BLaER1 treated with 17β-estradiol and CSF1 and Interleukin-3, amounts not matched to agents 10 nM and 100 nM (cell line): ENCODE measurements at regions not wholly inside any gene's neighbourhood (a gene's known extent, or its start where the extent isn't known, plus 50 kb on each side); places are given as distances from the start of the nearest gene placed in this dataset.
"Not testable (repeated sequence)": the region's sequence is repeated elsewhere in the genome, so short reads cannot be mapped to it uniquely, and the experiment has no call there.

Experiments used
- H3K27ac ChIP-seq, 11 experiments: shearing (Covaris generic); formaldehyde crosslinking; 2 replicates each; pipeline ENCODE4 v1.8.1; 2022
- H3K27me3 ChIP-seq, 11 experiments: shearing (Covaris generic); formaldehyde crosslinking; 2 replicates each; pipeline ENCODE4 v1.8.1; 2022
- H3K36me3 ChIP-seq, 11 experiments: shearing (Covaris generic); formaldehyde crosslinking; 2 replicates each; pipeline ENCODE4 v1.8.1; 2022
- H3K4me1 ChIP-seq, 10 experiments: shearing (Covaris generic); formaldehyde crosslinking; 2 replicates each; pipeline ENCODE4 v1.8.1; 2022
- H3K4me2 ChIP-seq, 11 experiments: shearing (Covaris generic); formaldehyde crosslinking; 2 replicates each; pipeline ENCODE4 v1.8.1; 2022
- H3K4me3 ChIP-seq, 10 experiments: shearing (Covaris generic); formaldehyde crosslinking; 2 replicates each; pipeline ENCODE4 v1.8.1; 2022
- H3K9ac ChIP-seq, 11 experiments: shearing (Covaris generic); formaldehyde crosslinking; 2 replicates each; pipeline ENCODE4 v1.8.1; 2022
- H3K9me3 ChIP-seq, 11 experiments: shearing (Covaris generic); formaldehyde crosslinking; replicated peaks in 1 of 11; 2 replicates each; pipeline ENCODE4 v1.8.1; 2022
- H4K20me1 ChIP-seq, 11 experiments: shearing (Covaris generic); formaldehyde crosslinking; 2 replicates each; pipeline ENCODE4 v1.8.1; 2022
- Cebpa-rat ChIP-seq, 11 experiments: shearing (Covaris generic); IDR thresholded peaks; 2 replicates each; pipeline ENCODE4 v1.8.1; 2022

DNA sequence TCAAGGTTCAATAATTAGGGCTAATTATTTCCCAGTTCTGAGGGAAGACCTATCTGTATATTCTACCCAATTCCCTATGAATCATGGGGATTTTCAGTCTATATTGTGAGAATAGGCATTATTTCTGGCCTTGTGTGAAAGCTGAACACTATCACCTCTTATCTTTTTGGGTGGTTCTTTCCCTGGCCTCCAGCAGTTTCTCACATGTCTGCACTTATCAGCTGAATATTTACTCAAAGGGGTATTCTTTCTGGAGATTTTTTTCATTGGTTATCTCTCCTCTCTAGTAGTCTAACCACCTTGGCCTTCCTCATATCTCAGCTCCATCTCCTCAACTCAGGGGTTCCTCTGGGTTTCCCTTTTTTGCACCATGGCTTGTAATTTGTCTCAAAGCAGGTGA, 64.9 kb upstream of the LIFR start:
- Histone ChIP-seq H3K36me3 (no peaks in the 10 kb centered on the region), H3K27ac (no peak overlapping the region), H3K9ac (no peak overlapping the region), H3K9me3 (peaks cover 23 to 33% (median 29%) of the 10 kb centered on the region in 11 experiments), H3K27me3 (no peaks in the 10 kb centered on the region), H4K20me1 (no peaks in the 10 kb centered on the region), H3K4me3 (no peak overlapping the region), H3K4me2 (no peak overlapping the region), H3K4me1 (peaks cover 0 to 9% (median 0%) of the 10 kb centered on the region in 10 experiments; a peak in 4 of 20 replicates)
- no peak for TF ChIP-seq Cebpa-rat (IDR thresholded peaks at IDR 0.05)

GRCh38 chr5:38621840-38622437, 65.5 kb upstream of the LIFR start:
- Histone ChIP-seq H3K4me2 (no peak overlapping the region), H3K36me3 (no peaks in the 10 kb centered on the region), H3K9ac (no peak overlapping the region), H3K4me3 (no peak overlapping the region), H3K9me3 (peaks cover 23 to 33% (median 28%) of the 10 kb centered on the region in 11 experiments), H3K4me1 (peaks cover 0 to 9% (median 0%) of the 10 kb centered on the region in 10 experiments; a peak in 4 of 20 replicates), H4K20me1 (no peaks in the 10 kb centered on the region), H3K27me3 (no peaks in the 10 kb centered on the region), H3K27ac (no peak overlapping the region)
- TF ChIP-seq Cebpa-rat (IDR thresholded peaks at IDR 0.05): no peak

GRCh38 chr5:38622723-38623129, 66.3 kb upstream of the LIFR start:
- peaks cover 20 to 29% (median 24%) of the 10 kb centered on the region in 11 experiments for H3K9me3 ChIP-seq
- H3K4me1 ChIP-seq: peaks cover 0 to 9% (median 0%) of the 10 kb centered on the region in 10 experiments; a peak in 4 of 20 replicates
- H3K36me3 ChIP-seq: no peaks in the 10 kb centered on the region
- no peaks in the 10 kb centered on the region for H4K20me1 ChIP-seq
- H3K27ac ChIP-seq: no peak overlapping the region
- H3K4me2 ChIP-seq: 0 out of 22 replicates have a peak overlapping the region, but pooled peaks of 2 of the 11 experiments have one; percentile 1 to 2
- TF ChIP-seq Cebpa-rat (IDR thresholded peaks at IDR 0.05): no peak
- no peak overlapping the region for H3K9ac ChIP-seq
- no peaks in the 10 kb centered on the region for H3K27me3 ChIP-seq
- H3K4me3 ChIP-seq: no peak overlapping the region

DNA sequence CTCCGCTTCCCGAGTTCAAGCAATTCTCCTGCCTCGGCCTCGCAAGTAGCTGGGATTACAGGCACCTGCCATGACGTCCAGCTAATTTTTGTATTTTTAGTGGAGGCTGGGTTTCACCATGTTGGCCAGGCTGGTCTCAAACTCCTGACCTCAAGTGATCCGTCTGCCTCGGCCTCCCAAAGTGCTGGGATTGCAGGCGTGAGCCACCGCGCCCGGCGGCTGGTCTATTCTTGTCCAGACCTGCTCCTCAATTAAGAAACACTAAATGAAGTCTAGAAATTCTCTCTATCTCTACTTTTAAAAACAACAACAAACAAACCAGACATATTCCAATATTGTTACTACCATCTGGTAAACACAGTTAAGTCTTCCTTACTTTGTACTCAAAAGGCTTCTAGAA, 68.1 kb upstream of the LIFR start:
- not testable (repeated sequence) for H3K9ac ChIP-seq, H3K27me3 ChIP-seq, H4K20me1 ChIP-seq, H3K27ac ChIP-seq, H3K4me1 ChIP-seq, H3K4me3 ChIP-seq, H3K36me3 ChIP-seq, H3K4me2 ChIP-seq
- H3K9me3 ChIP-seq: peaks cover 2 to 11% (median 7%) of the 10 kb centered on the region in 11 experiments

DNA sequence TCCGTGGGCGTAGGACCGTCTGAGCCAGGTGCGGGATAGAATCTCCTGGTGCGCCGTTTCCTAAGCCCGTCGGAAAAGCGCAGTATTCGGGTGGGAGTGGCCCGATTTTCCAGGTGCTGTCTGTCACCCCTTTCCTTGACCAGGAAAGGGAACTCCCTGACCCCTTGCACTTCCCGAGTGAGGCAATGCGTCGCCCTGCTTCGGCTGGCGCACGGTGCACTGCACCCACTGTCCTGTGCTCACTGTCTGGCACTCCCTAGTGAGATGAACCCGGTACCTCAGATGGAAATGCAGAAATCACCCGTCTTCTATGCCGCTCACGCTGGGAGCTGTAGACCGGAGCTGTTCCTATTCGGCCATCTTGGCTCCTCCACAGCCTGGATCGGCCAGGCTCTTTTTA, 74.9 kb upstream of the LIFR start:
- not testable (repeated sequence) for H4K20me1 ChIP-seq, H3K27me3 ChIP-seq, H3K4me1 ChIP-seq, H3K4me2 ChIP-seq, H3K36me3 ChIP-seq, H3K9ac ChIP-seq, H3K27ac ChIP-seq, H3K4me3 ChIP-seq
- H3K9me3 ChIP-seq: peaks cover 19 to 33% (median 28%) of the 10 kb centered on the region in 11 experiments

GRCh38 chr5:38634568-38635369, 78.3 kb upstream of the LIFR start:
- Histone ChIP-seq H3K27ac (no peak overlapping the region), H3K4me1 (0 out of 20 replicates have a peak, but pooled peaks cover 0 to 1% (median 0%) of the 10 kb centered on the region in 10 experiments), H3K4me3 (no peak overlapping the region), H3K4me2 (no peak overlapping the region), H3K9me3 (peaks cover 19 to 33% (median 28%) of the 10 kb centered on the region in 11 experiments), H3K36me3 (peaks cover 0 to 8% (median 0%) of the 10 kb centered on the region in 11 experiments; a peak in 1 of 22 replicates), H4K20me1 (no peaks in the 10 kb centered on the region), H3K9ac (no peak overlapping the region), H3K27me3 (no peaks in the 10 kb centered on the region)
- TF ChIP-seq Cebpa-rat (IDR thresholded peaks at IDR 0.05): no peak

- no peak overlapping the region for H3K27ac ChIP-seq
- TF ChIP-seq Cebpa-rat (IDR thresholded peaks at IDR 0.05): no peak
- no peaks in the 10 kb centered on the region for H4K20me1 ChIP-seq
- H3K36me3 ChIP-seq: peaks cover 0 to 8% (median 0%) of the 10 kb centered on the region in 11 experiments; a peak in 1 of 22 replicates
- H3K4me2 ChIP-seq: no peak overlapping the region
- H3K4me1 ChIP-seq: 0 out of 20 replicates have a peak, but pooled peaks cover 0 to 8% (median 0%) of the 10 kb centered on the region in 10 experiments
- H3K27me3 ChIP-seq: no peaks in the 10 kb centered on the region
- no peak overlapping the region for H3K4me3 ChIP-seq
- no peak overlapping the region for H3K9ac ChIP-seq
- peaks cover 14 to 23% (median 19%) of the 10 kb centered on the region in 11 experiments for H3K9me3 ChIP-seq
Observed at GRCh38 chr5:38636626-38637025, 80.2 kb upstream of the LIFR start.

DNA sequence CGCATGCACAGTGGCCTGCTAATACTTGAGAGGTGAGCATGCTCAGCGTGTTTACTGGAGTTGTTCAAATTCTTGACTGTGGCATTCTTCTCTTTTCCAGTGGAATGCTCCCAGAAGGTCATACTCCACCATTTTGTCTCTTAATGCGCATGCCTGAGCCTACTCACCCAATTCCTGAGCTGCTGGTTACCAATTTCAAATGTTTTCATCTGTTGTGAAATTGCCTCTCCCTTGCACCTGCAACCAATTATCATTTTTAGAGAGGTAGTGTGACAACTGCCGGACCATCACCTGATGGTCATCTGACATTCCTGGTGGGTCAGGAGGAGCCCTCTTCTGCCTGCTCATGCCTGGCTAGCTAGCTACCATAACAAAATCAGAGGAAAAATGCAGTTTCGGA, 82.2 kb upstream of the LIFR start:
- Histone ChIP-seq H3K27me3 (no peaks in the 10 kb centered on the region), H3K4me1 (peaks cover 0 to 8% (median 0%) of the 10 kb centered on the region in 10 experiments; a peak in 1 of 20 replicates)

More for the DNA sequence above, 82.2 kb upstream of the LIFR start:
- no peak overlapping the region for H3K27ac ChIP-seq
- H3K9ac ChIP-seq: no peak overlapping the region
- peaks cover 0 to 7% (median 0%) of the 10 kb centered on the region in 11 experiments; a peak in 9 of 22 replicates for H3K9me3 ChIP-seq
- H4K20me1 ChIP-seq: no peaks in the 10 kb centered on the region
- no peaks in the 10 kb centered on the region for H3K36me3 ChIP-seq
- no peak overlapping the region for H3K4me3 ChIP-seq
- no peak for TF ChIP-seq Cebpa-rat (IDR thresholded peaks at IDR 0.05)
- H3K4me2 ChIP-seq: no peak overlapping the region
